GM23338 (cell line): ENCODE measurements at regions not wholly inside any gene's neighbourhood (a gene's known extent, or its start where the extent isn't known, plus 50 kb on each side); places are given as distances from the start of the nearest gene placed in this dataset.

Experiments used
- ATAC-seq: fragments of 200-7000 bp; cut with Tn5 transposase; 3 replicates; pipeline ENCODE4 v1.9.1; 2020
- DNase-seq: peaks from one replicate; pipeline ENCODE4 v3.0.0-alpha.2; 2015; ENCODE audit warnings: low spot score
- H2AFZ ChIP-seq: fragments of 200-600 bp; sonication (generic); 2 replicates; pipeline ENCODE4 v1.8.0; 2016; ENCODE audit warnings: antibody characterized with exemption, mild to moderate bottlenecking, moderate library complexity
- H3F3A ChIP-seq: fragments of 200-600 bp; sonication (generic); replicated peaks from 2 replicates; pipeline ENCODE4 v1.8.0; 2017; ENCODE audit warnings: antibody characterized with exemption, mixed run types, low read depth
- H3K27ac ChIP-seq: fragments of 200-600 bp; sonication (generic); 2 replicates; pipeline ENCODE4 v1.6.1; 2016; ENCODE audit warnings: low read depth
- H3K27me3 ChIP-seq: fragments of 200-600 bp; sonication (generic); 2 replicates; pipeline ENCODE4 v1.8.0; 2016; ENCODE audit warnings: mild to moderate bottlenecking, mixed run types, moderate library complexity; ENCODE audit not compliant: insufficient read depth
- H3K36me3 ChIP-seq: fragments of 200-600 bp; sonication (generic); 2 replicates; pipeline ENCODE4 v1.8.0; 2016; ENCODE audit warnings: mild to moderate bottlenecking; ENCODE audit not compliant: insufficient read depth
- H3K4me1 ChIP-seq: fragments of 200-600 bp; sonication (generic); 2 replicates; pipeline ENCODE4 v1.8.0; 2016; ENCODE audit warnings: mild to moderate bottlenecking, moderate library complexity; ENCODE audit not compliant: insufficient read depth
- H3K4me2 ChIP-seq: fragments of 200-600 bp; sonication (generic); 2 replicates; pipeline ENCODE4 v1.7.1; 2017; ENCODE audit warnings: mixed run types
- H3K4me3 ChIP-seq: fragments of 200-600 bp; sonication (generic); 2 replicates; pipeline ENCODE4 v1.6.1; 2016; ENCODE audit warnings: mixed run types
- H3K79me2 ChIP-seq: fragments of 200-600 bp; sonication (generic); replicated peaks from 2 replicates; pipeline ENCODE4 v1.8.0; 2017; ENCODE audit warnings: mild to moderate bottlenecking; ENCODE audit not compliant: insufficient read depth
- H3K9me2 ChIP-seq: fragments of 200-600 bp; sonication (generic); 2 replicates; pipeline ENCODE4 v1.8.0; 2017; ENCODE audit not compliant: insufficient read depth
- H4K20me1 ChIP-seq: fragments of 200-600 bp; sonication (generic); replicated peaks from 2 replicates; pipeline ENCODE4 v1.8.0; 2017; ENCODE audit warnings: mild to moderate bottlenecking; ENCODE audit not compliant: insufficient read depth
- H3K27ac Mint-ChIP-seq: 2 replicates; pipeline ENCODE4 v1.8.0; 2020; ENCODE audit warnings: inconsistent platforms, mild to moderate bottlenecking, moderate library complexity, mixed read lengths
- H3K27me3 Mint-ChIP-seq: 3 replicates; pipeline ENCODE4 v1.8.0; 2022; ENCODE audit warnings: low read depth, mild to moderate bottlenecking, moderate library complexity, mixed read lengths, inconsistent platforms; ENCODE audit not compliant: insufficient read depth, poor library complexity
- H3K36me3 Mint-ChIP-seq: 3 replicates; pipeline ENCODE4 v1.8.0; 2021; ENCODE audit warnings: low read depth, mild to moderate bottlenecking, inconsistent platforms, moderate library complexity, mixed read lengths
- H3K4me1 Mint-ChIP-seq: 3 replicates; pipeline ENCODE4 v1.8.0; 2020; ENCODE audit warnings: mild to moderate bottlenecking, inconsistent platforms, mixed read lengths
- H3K4me3 Mint-ChIP-seq: 3 replicates; pipeline ENCODE4 v1.8.0; 2021; ENCODE audit warnings: moderate library complexity, mild to moderate bottlenecking, inconsistent platforms, mixed read lengths
- H3K9me3 Mint-ChIP-seq: 3 replicates; pipeline ENCODE4 v1.8.0; 2020; ENCODE audit warnings: moderate library complexity, mild to moderate bottlenecking, inconsistent platforms, mixed read lengths
- EZH2phosphoT487 ChIP-seq: fragments of 200-600 bp; sonication (generic); IDR thresholded peaks from one replicate; pipeline ENCODE4 v1.8.1; 2018; ENCODE audit warnings: antibody characterized with exemption; ENCODE audit not compliant: unreplicated experiment
- ZNF331 ChIP-seq: fragments of 250-450 bp; sonication (Bioruptor Pico); IDR thresholded peaks from 2 replicates; pipeline ENCODE4 v1.5.0; 2020; ENCODE audit warnings: low read depth, mild to moderate bottlenecking, moderate library complexity
- TF ChIP-seq, protein P1 (sequence below): IDR thresholded peaks from one replicate; pipeline ENCODE4 v1.6.1; 2018; ENCODE audit warnings: antibody characterized with exemption; ENCODE audit not compliant: unreplicated experiment
- TF ChIP-seq, protein P2 (sequence below): IDR thresholded peaks from 2 replicates; pipeline ENCODE4 v1.6.1; 2016; ENCODE audit warnings: antibody characterized with exemption
- TF ChIP-seq, protein P3 (sequence below): fragments of 250-450 bp; sonication (Bioruptor Pico); IDR thresholded peaks from 2 replicates; pipeline ENCODE4 v1.5.0; 2020; ENCODE audit warnings: mild to moderate bottlenecking, moderate library complexity

DNA sequence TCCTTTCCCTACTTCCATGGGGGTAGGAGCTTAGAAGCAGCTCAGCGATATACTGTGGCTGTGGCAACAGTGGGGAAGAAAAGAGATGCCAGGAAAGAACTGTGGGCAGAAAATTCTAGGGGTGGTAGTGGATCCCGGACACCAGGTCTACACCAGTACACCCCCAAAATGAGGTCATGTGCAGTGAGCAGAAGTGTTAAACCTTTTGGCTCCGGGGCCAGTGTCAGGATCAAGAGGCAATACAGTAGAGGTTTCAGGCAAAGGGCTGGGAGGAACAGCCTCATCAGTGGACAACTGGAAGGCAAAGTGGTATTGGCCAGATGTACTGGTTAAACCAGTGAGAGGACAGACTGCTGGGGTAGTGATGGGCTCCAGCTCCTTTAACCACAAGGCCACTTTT is 163.1 kb upstream of the CCL2 start (continued):
- TF ChIP-seq, protein P1, sequence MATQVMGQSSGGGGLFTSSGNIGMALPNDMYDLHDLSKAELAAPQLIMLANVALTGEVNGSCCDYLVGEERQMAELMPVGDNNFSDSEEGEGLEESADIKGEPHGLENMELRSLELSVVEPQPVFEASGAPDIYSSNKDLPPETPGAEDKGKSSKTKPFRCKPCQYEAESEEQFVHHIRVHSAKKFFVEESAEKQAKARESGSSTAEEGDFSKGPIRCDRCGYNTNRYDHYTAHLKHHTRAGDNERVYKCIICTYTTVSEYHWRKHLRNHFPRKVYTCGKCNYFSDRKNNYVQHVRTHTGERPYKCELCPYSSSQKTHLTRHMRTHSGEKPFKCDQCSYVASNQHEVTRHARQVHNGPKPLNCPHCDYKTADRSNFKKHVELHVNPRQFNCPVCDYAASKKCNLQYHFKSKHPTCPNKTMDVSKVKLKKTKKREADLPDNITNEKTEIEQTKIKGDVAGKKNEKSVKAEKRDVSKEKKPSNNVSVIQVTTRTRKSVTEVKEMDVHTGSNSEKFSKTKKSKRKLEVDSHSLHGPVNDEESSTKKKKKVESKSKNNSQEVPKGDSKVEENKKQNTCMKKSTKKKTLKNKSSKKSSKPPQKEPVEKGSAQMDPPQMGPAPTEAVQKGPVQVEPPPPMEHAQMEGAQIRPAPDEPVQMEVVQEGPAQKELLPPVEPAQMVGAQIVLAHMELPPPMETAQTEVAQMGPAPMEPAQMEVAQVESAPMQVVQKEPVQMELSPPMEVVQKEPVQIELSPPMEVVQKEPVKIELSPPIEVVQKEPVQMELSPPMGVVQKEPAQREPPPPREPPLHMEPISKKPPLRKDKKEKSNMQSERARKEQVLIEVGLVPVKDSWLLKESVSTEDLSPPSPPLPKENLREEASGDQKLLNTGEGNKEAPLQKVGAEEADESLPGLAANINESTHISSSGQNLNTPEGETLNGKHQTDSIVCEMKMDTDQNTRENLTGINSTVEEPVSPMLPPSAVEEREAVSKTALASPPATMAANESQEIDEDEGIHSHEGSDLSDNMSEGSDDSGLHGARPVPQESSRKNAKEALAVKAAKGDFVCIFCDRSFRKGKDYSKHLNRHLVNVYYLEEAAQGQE: no peak

DNA sequence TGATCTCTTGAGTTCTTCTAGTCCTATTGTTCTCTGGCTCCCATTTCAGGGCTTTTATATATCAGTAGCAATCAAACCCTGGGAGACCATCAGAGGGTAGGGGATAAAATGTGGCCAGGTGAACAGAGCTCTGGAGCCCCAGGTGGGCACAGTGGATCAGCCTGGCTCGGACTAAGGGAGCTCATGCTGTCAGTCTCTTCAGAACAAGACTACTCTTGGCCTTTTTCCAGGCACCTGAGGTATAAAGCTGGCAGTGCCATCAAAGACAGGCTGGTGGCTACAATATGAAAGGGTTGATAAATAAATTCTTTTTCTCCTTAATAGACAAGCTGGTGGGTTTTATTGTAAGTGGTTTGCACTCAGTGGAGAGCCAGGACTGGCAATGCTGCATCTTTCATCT is 160.0 kb upstream of the CCL2 start:
- ATAC-seq (no peak), DNase-seq (no peak)
- Histone ChIP-seq H3K4me1 (peaks cover 2% of the 10 kb centered on the region; the same call in 1 of the 2 replicates), H3K36me3 (no peaks in the 10 kb centered on the region; the same call in 1 of the 2 replicates), H3F3A (no peaks in the 10 kb centered on the region), H4K20me1 (no peaks in the 10 kb centered on the region), H3K27me3 (no peaks in the 10 kb centered on the region), H3K4me2 (no peak overlapping the region), H3K4me3 (no peak overlapping the region), H3K9me2 (peaks cover 36% of the 10 kb centered on the region), H3K27ac (no peak overlapping the region), H2AFZ (no peak overlapping the region), H3K79me2 (no peaks in the 10 kb centered on the region)
- Mint-ChIP-seq H3K27ac (no peak overlapping the region), H3K9me3 (peaks cover 6% of the 10 kb centered on the region; the same call in 2 of the 3 replicates), H3K4me3 (no peak overlapping the region), H3K4me1 (peaks cover 17% of the 10 kb centered on the region), H3K27me3 (peaks cover 5% of the 10 kb centered on the region), H3K36me3 (peaks cover 5% of the 10 kb centered on the region; the same call in 2 of the 3 replicates)
- TF ChIP-seq ZNF331 (CRISPR knock-in tag) (no peak), EZH2phosphoT487 (no peak)
- TF ChIP-seq, protein P2, sequence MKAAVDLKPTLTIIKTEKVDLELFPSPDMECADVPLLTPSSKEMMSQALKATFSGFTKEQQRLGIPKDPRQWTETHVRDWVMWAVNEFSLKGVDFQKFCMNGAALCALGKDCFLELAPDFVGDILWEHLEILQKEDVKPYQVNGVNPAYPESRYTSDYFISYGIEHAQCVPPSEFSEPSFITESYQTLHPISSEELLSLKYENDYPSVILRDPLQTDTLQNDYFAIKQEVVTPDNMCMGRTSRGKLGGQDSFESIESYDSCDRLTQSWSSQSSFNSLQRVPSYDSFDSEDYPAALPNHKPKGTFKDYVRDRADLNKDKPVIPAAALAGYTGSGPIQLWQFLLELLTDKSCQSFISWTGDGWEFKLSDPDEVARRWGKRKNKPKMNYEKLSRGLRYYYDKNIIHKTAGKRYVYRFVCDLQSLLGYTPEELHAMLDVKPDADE: no peak

DNA sequence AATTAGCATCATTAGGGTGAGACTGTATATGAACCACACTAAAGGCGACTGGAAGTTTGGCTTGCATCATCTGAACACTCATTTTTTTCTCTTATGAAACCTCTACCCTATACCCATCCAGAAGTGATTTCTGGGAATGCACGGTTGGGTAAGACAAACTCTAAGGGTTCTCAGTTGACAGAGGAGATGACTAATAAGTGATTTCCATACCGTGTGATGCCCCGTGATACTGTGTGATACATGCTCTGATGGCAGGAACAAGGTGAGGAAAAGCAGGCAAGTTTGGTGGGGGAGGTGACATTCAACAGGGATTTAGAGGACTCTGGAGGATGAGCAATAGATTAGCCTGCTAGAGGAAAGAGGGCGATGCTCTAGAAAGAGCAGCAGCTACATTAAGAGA is 156.4 kb upstream of the CCL2 start:
- H3K9me3 Mint-ChIP-seq: no peaks in the 10 kb centered on the region; the same call in 2 of the 3 replicates
- no peak overlapping the region for H3K27ac Mint-ChIP-seq
- Histone ChIP-seq H3K4me1 (peaks cover 4% of the 10 kb centered on the region; the same call in 1 of the 2 replicates), H3F3A (no peaks in the 10 kb centered on the region), H3K79me2 (no peaks in the 10 kb centered on the region), H2AFZ (no peak overlapping the region), H3K36me3 (no peaks in the 10 kb centered on the region; the same call in 1 of the 2 replicates), H3K27ac (no peak overlapping the region), H4K20me1 (no peaks in the 10 kb centered on the region), H3K27me3 (no peaks in the 10 kb centered on the region), H3K4me3 (no peak overlapping the region), H3K4me2 (no peak overlapping the region), H3K9me2 (peaks cover 28% of the 10 kb centered on the region)
- H3K27me3 Mint-ChIP-seq: peaks cover 7% of the 10 kb centered on the region
- no peak overlapping the region for H3K4me3 Mint-ChIP-seq
- H3K36me3 Mint-ChIP-seq: no peaks in the 10 kb centered on the region
- ATAC-seq (no peak), DNase-seq (no peak)
- peaks cover 23% of the 10 kb centered on the region for H3K4me1 Mint-ChIP-seq
- TF ChIP-seq, protein P1: no peak
- TF ChIP-seq, protein P3, sequence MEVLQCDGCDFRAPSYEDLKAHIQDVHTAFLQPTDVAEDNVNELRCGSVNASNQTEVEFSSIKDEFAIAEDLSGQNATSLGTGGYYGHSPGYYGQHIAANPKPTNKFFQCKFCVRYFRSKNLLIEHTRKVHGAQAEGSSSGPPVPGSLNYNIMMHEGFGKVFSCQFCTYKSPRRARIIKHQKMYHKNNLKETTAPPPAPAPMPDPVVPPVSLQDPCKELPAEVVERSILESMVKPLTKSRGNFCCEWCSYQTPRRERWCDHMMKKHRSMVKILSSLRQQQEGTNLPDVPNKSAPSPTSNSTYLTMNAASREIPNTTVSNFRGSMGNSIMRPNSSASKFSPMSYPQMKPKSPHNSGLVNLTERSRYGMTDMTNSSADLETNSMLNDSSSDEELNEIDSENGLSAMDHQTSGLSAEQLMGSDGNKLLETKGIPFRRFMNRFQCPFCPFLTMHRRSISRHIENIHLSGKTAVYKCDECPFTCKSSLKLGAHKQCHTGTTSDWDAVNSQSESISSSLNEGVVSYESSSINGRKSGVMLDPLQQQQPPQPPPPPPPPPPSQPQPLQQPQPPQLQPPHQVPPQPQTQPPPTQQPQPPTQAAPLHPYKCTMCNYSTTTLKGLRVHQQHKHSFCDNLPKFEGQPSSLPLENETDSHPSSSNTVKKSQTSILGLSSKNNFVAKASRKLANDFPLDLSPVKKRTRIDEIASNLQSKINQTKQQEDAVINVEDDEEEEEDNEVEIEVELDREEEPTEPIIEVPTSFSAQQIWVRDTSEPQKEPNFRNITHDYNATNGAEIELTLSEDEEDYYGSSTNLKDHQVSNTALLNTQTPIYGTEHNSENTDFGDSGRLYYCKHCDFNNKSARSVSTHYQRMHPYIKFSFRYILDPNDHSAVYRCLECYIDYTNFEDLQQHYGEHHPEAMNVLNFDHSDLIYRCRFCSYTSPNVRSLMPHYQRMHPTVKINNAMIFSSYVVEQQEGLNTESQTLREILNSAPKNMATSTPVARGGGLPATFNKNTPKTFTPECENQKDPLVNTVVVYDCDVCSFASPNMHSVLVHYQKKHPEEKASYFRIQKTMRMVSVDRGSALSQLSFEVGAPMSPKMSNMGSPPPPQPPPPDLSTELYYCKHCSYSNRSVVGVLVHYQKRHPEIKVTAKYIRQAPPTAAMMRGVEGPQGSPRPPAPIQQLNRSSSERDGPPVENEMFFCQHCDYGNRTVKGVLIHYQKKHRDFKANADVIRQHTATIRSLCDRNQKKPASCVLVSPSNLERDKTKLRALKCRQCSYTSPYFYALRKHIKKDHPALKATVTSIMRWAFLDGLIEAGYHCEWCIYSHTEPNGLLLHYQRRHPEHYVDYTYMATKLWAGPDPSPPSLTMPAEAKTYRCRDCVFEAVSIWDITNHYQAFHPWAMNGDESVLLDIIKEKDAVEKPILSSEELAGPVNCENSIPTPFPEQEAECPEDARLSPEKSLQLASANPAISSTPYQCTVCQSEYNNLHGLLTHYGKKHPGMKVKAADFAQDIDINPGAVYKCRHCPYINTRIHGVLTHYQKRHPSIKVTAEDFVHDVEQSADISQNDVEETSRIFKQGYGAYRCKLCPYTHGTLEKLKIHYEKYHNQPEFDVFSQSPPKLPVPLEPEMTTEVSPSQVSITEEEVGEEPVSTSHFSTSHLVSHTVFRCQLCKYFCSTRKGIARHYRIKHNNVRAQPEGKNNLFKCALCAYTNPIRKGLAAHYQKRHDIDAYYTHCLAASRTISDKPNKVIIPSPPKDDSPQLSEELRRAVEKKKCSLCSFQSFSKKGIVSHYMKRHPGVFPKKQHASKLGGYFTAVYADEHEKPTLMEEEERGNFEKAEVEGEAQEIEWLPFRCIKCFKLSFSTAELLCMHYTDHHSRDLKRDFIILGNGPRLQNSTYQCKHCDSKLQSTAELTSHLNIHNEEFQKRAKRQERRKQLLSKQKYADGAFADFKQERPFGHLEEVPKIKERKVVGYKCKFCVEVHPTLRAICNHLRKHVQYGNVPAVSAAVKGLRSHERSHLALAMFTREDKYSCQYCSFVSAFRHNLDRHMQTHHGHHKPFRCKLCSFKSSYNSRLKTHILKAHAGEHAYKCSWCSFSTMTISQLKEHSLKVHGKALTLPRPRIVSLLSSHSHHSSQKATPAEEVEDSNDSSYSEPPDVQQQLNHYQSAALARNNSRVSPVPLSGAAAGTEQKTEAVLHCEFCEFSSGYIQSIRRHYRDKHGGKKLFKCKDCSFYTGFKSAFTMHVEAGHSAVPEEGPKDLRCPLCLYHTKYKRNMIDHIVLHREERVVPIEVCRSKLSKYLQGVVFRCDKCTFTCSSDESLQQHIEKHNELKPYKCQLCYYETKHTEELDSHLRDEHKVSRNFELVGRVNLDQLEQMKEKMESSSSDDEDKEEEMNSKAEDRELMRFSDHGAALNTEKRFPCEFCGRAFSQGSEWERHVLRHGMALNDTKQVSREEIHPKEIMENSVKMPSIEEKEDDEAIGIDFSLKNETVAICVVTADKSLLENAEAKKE: no peak
